Effector memory CD4-positive, alpha-beta T cell (primary cell): ENCODE measurements at regions not wholly inside any gene's neighbourhood (a gene's known extent, or its start where the extent isn't known, plus 50 kb on each side); places are given as distances from the start of the nearest gene placed in this dataset.
"Not testable (repeated sequence)": the region's sequence is repeated elsewhere in the genome, so short reads cannot be mapped to it uniquely, and the experiment has no call there.

Experiments
- DNase-seq, 3 donors: peaks; one replicate each; pipeline ENCODE4 v3.0.0-alpha.2; 2020
- H3K27ac ChIP-seq: 2 replicates; pipeline ENCODE4 v1.7.0; 2013; ENCODE audit warnings: mild to moderate bottlenecking, low read length, moderate library complexity; ENCODE audit not compliant: insufficient read depth, poor library complexity, severe bottlenecking
- H3K27me3 ChIP-seq: replicated peaks from 2 replicates; pipeline ENCODE4 v1.7.0; 2013; ENCODE audit warnings: mild to moderate bottlenecking, low read length; ENCODE audit not compliant: insufficient read depth, control insufficient read depth, poor library complexity, severe bottlenecking
- H3K36me3 ChIP-seq: 2 replicates; pipeline ENCODE4 v1.7.0; 2013; ENCODE audit warnings: mild to moderate bottlenecking, low read length, moderate library complexity; ENCODE audit not compliant: control insufficient read depth, insufficient read depth
- H3K4me1 ChIP-seq: 2 replicates; pipeline ENCODE4 v1.7.0; 2013; ENCODE audit warnings: low read length, mild to moderate bottlenecking; ENCODE audit not compliant: control insufficient read depth, insufficient read depth, poor library complexity, severe bottlenecking
- H3K4me3 ChIP-seq: 2 replicates; pipeline ENCODE4 v1.7.0; 2013; ENCODE audit warnings: low read length, low read depth, mild to moderate bottlenecking; ENCODE audit not compliant: insufficient read depth, poor library complexity, severe bottlenecking
- H3K9me3 ChIP-seq: 2 replicates; pipeline ENCODE4 v1.7.0; 2013; ENCODE audit warnings: mild to moderate bottlenecking, low read length, moderate library complexity; ENCODE audit not compliant: control insufficient read depth

- Histone ChIP-seq H3K4me3 (no peak overlapping the region), H3K36me3 (no peaks in the 10 kb centered on the region), H3K4me1 (no peaks in the 10 kb centered on the region), H3K27ac (no peak overlapping the region), H3K27me3 (no peaks in the 10 kb centered on the region), H3K9me3 (no peaks in the 10 kb centered on the region)
- no peak for DNase-seq
Observed at GRCh38 chr2:234898534-234899053, 53.2 kb upstream of the SH3BP4 start.

GRCh38 chr2:234888442-234888841 is 63.4 kb upstream of the SH3BP4 start:
- H3K9me3 ChIP-seq, H3K27ac ChIP-seq, H3K36me3 ChIP-seq, H3K4me3 ChIP-seq, DNase-seq, H3K4me1 ChIP-seq, H3K27me3 ChIP-seq: not testable (repeated sequence)

- Histone ChIP-seq H3K4me3 (no peak overlapping the region), H3K9me3 (no peaks in the 10 kb centered on the region), H3K4me1 (no peaks in the 10 kb centered on the region), H3K27me3 (no peaks in the 10 kb centered on the region), H3K36me3 (no peaks in the 10 kb centered on the region), H3K27ac (no peak overlapping the region)
- DNase-seq: no peak
Observed at GRCh38 chr2:234887195-234887594, 64.6 kb upstream of the SH3BP4 start.

- Histone ChIP-seq H3K4me3 (no peak overlapping the region), H3K36me3 (no peaks in the 10 kb centered on the region), H3K27ac (no peak overlapping the region), H3K9me3 (no peaks in the 10 kb centered on the region), H3K27me3 (no peaks in the 10 kb centered on the region), H3K4me1 (no peaks in the 10 kb centered on the region)
- no peak for DNase-seq
Observed at GRCh38 chr2:234885886-234886285, 65.9 kb upstream of the SH3BP4 start.

- Histone ChIP-seq H3K27me3 (no peaks in the 10 kb centered on the region), H3K9me3 (no peaks in the 10 kb centered on the region), H3K4me3 (no peak overlapping the region), H3K27ac (no peak overlapping the region), H3K36me3 (no peaks in the 10 kb centered on the region), H3K4me1 (no peaks in the 10 kb centered on the region)
- DNase-seq: no peak
Observed at GRCh38 chr2:234885118-234885517, 66.7 kb upstream of the SH3BP4 start.

- DNase-seq: no peak
- Histone ChIP-seq H3K27ac (no peak overlapping the region), H3K36me3 (no peaks in the 10 kb centered on the region), H3K9me3 (no peaks in the 10 kb centered on the region), H3K4me1 (no peaks in the 10 kb centered on the region), H3K4me3 (no peak overlapping the region), H3K27me3 (no peaks in the 10 kb centered on the region)
Observed at GRCh38 chr2:234884591-234884990, 67.2 kb upstream of the SH3BP4 start.

- peak in 1 of 3 donors; percentile 16 for DNase-seq
- H3K9me3 ChIP-seq: no peaks in the 10 kb centered on the region
- H3K36me3 ChIP-seq: no peaks in the 10 kb centered on the region
- H3K27me3 ChIP-seq: no peaks in the 10 kb centered on the region
- H3K27ac ChIP-seq: no peak overlapping the region
- no peaks in the 10 kb centered on the region for H3K4me1 ChIP-seq
- H3K4me3 ChIP-seq: no peak overlapping the region
Observed at GRCh38 chr2:234881413-234882241, 70.2 kb upstream of the SH3BP4 start.

- Histone ChIP-seq H3K36me3 (no peaks in the 10 kb centered on the region), H3K4me1 (no peaks in the 10 kb centered on the region), H3K27ac (no peak overlapping the region), H3K9me3 (no peaks in the 10 kb centered on the region), H3K4me3 (no peak overlapping the region), H3K27me3 (no peaks in the 10 kb centered on the region)
- DNase-seq: no peak
Observed at GRCh38 chr2:234880551-234881211, 71.1 kb upstream of the SH3BP4 start.

- H3K4me3 ChIP-seq: no peak overlapping the region
- H3K9me3 ChIP-seq: no peaks in the 10 kb centered on the region
- no peak for DNase-seq
- H3K4me1 ChIP-seq: no peaks in the 10 kb centered on the region
- H3K27ac ChIP-seq: no peak overlapping the region
- no peaks in the 10 kb centered on the region for H3K27me3 ChIP-seq
- H3K36me3 ChIP-seq: no peaks in the 10 kb centered on the region
Observed at GRCh38 chr2:234879671-234880455, 72.0 kb upstream of the SH3BP4 start.
